HG02884 (cell line): ENCODE measurements at regions not wholly inside any gene's neighbourhood (a gene's known extent, or its start where the extent isn't known, plus 50 kb on each side); places are given as distances from the start of the nearest gene placed in this dataset.
"Not testable (repeated sequence)": the region's sequence is repeated elsewhere in the genome, so short reads cannot be mapped to it uniquely, and the experiment has no call there.

Experiments
- ATAC-seq: cut with Tn5 transposase; IDR thresholded peaks from one replicate; pipeline ENCODE4 v1.9.1; 2021; ENCODE audit warnings: mild to moderate bottlenecking, moderate library complexity; ENCODE audit not compliant: unreplicated experiment

DNA sequence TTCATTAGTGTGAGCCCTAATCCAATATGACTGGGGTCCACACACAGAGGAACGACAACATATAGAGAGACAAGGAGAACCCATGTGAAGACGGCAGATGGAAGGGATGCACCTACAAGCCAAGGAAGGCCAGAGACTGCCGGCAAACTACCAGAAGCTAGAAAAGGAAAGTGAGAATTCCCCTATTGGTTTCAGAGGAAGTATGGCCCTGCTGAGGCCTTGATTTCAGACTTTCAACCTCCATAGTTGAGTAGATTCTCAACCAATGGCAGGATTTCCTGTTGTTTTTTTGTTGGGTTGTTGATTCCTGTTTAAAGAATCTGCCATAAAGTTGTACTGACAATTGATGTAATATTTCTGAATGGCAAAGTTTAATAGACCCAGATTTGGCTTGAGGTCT lies 241.5 kb downstream of the SATB2 start:
- peak; percentile 72 for ATAC-seq

GRCh38 chr2:199207011-199207410 lies 250.7 kb downstream of the SATB2 start:
- ATAC-seq: no peak

DNA sequence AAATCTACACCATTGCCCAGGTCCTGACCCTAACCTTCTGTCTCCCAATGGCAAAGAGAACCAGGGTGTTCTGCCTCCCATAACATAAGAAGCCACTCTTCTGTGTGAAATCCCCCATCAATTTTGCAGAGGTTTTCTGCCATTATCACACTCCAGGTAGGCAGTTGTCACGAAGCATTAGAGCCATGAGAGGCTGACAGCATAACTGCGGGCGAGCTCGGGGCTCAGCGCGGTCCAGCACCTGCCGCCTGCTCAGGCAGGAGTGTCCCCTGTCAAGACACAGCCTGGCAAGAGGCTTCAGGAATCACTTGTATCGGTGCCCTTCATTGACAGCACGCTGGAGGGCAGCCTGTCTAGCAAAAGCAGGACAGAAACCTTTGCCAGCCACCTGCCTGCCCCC lies 251.2 kb downstream of the SATB2 start:
- no peak for ATAC-seq

DNA sequence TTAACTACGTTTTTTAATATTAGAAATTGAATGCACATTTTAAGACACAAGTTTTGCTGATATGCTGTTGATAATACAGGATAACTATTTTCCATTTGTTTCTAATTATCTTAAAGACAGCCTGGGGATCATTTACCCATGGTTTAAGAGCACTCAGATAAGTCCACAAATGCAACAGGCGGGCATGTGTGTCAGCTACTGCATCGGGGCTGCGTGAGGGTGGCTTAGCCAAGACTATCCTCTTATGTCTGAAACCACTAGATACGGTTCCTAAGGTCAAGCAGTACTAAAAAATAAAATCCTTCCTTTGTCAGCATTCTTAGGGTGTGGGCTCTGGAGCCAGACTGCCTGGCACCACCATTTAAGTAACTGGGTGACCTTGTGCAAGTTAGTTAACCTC lies 254.8 kb downstream of the SATB2 start:
- ATAC-seq: no peak

DNA sequence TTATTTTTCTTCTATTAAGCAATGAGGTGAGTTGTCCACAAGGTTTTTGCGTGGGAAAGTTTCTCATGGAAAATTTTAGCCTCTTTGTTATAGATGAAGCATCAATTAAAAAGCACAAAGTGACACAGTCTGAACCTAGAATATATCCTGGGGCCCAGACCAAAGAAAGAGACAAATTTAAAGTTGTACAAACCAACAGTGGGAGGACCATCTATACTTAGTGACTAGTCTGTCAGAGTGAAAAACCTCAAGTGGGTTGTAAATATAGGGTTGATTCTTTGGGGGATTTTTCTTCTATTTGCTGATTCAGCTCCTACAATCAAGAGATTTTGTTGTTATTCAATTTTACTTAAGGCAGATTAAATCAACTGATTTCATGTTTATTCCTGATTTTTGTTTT lies 256.2 kb downstream of the SATB2 start:
- ATAC-seq: peak; percentile 85

GRCh38 chr2:199199797-199200196 lies 257.9 kb downstream of the SATB2 start:
- no peak for ATAC-seq

DNA sequence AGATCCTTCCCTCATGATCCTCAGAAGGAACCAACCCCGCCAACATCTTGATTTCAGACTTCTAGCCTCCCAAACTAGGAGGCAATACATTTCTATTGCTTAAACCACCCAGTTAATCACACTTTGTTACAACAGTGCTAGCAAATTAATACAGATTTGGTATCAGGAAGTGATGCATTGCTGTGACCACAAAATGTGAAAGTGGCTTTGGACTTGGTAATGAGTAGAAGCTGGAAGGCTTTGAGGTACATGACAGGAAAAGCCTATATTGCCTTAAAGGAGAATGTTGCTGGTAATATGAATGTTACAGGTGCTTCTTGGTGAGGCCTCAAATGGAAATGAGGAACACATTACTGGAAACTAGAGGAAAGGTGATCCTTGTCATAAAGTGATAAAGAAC lies 260.3 kb downstream of the SATB2 start:
- ATAC-seq: no peak

GRCh38 chr2:199196686-199197085 lies 261.1 kb downstream of the SATB2 start:
- no peak for ATAC-seq

GRCh38 chr2:199195927-199196502 lies 261.7 kb downstream of the SATB2 start:
- no peak for ATAC-seq

DNA sequence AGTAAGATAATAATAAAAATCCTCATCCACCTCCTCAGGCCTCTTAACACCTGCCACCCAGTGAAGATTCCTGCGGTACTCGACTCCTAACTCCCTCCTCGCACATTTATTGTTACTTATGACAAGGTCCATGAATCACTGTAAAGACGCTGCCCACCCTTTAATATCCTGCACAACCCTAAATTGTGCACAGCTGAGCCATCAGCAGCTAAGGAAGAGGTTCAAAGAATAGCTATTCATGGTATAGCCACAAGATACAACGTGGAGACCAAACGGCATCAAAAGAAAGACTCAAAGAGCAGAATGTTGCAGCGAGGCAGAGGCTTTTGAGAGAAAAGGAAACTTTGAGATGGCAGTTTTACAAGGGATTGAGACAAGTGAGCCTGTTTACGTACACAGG lies 266.3 kb downstream of the SATB2 start:
- ATAC-seq: no peak

DNA sequence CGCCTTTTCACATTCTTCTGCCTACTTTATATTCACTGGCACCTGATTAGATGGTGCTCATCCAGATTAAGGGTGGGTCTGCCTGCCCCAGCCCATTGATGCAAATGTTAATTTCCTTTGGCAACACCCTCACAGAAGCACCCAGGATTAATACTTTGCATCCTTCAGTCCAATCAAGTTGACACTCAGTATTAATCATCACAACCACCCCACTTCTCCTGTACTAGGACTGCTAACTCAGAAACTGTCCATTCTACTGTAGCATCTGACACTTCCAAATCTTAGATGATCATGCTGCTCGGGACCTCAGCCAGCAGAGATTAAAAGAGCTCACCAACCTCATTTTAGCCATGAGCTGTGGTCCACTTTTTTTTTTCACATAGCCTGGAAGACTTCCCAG lies 268.5 kb downstream of the SATB2 start:
- no peak for ATAC-seq

GRCh38 chr2:199186301-199186751 lies 271.4 kb downstream of the SATB2 start:
- ATAC-seq: no peak

- ATAC-seq: not testable (repeated sequence)
These were observed 272.6 kb downstream of the SATB2 start for GRCh38 chr2:199185174-199185573.

DNA sequence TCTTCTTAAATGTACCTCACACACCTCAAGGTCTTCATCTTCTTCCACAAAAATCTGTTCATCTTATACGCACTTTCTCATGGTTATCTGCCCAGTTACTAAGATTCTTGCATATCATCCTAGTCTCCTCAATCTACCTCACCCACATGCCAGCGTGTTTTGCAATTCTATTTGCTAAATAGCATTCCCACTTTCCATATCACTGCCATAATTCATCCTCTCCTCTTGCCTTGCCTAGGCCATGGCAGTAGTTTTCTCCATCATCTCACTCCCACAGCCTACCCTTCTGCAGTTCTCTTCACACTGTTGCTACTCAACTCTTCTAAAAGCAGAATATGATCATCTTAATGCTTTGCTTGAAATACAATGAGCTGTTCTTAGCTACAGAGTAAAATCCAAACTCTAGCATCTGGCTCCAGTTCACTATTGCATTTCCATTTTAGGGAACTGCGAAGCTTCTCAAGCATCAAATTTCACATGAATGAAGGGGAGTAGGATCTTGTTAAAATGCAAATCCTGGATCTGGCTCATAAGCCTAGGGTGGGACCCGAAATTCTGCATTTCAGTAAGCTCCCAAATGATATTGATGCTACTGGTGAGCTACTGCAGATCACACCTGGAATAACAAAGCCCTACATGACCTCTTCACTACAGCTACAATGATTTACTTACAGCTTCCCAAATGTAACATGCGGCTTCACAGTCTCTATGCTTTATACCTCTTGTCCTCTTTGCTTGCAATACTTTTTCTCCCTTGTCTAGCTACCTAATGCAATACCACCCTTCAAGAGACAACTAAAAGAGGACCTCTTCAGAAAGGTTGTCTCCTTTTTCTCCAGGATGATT lies 293.9 kb downstream of the SATB2 start:
- ATAC-seq: no peak

GRCh38 chr2:199160677-199161465 lies 296.9 kb downstream of the SATB2 start:
- no peak for ATAC-seq

GRCh38 chr2:199160081-199160480 lies 297.7 kb downstream of the SATB2 start:
- no peak for ATAC-seq

GRCh38 chr2:199148076-199148845 lies 309.5 kb downstream of the SATB2 start:
- ATAC-seq: no peak

DNA sequence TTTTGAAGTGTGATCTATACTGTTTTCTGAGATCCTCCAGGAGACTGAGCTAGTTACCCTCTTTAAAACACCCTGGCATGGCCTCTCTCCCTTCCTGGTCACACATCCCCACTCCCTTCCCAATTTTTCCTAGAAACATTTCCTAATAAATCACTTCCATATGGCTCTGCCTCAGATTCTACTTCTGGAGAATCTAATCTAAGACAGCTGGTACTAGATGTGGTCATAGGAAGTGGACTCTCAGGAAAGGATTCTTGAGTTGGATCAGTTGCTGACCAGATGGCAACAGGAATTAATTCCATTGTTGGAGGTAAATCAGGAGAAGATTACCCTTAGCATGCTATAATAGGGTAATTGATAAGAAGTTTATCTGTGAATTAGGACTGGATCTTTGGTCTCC lies 310.5 kb downstream of the SATB2 start:
- ATAC-seq: no peak

DNA sequence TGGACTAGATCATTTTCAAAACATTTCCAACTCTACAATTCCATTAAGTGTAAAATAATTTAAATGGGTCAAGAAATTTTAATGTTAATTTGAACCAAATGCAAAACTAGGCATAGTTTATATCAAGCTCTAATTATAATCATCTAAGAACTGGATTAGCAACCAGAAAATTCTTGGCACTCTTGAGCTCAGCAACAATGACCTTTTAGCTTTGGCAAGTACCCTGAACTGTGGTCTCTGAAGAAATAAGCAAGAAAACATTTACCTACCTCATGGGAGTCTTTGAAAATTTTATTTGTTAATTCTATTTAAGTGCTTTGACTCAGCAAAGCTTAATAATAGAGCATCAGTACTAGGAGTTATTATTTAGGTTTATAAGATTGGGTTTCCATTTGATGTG lies 313.2 kb downstream of the SATB2 start:
- ATAC-seq: no peak

DNA sequence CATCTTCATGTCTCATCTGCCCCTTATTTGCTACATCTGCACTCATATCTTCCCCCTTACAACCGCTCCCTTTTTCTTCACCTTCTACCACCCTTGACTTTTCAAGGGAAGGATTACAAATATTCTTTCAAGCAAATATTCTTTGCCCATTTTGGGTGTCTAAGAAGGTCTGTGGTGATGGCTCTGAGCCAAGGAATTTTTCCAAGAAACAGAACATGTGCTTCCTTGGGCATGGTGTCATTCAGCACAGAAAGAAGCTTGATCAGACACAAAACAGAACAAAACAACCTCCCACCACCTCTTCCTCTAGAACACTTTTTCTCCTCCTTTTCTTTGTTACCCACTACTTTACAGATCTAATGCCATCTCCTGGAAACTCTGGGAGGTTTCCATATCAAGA lies 313.7 kb downstream of the SATB2 start:
- ATAC-seq: no peak

GRCh38 chr2:199136681-199137080 lies 321.1 kb downstream of the SATB2 start:
- no peak for ATAC-seq
